Left cardiac atrium (tissue), 4 donors: ENCODE measurements at regions not wholly inside any gene's neighbourhood (a gene's known extent, or its start where the extent isn't known, plus 50 kb on each side); places are given as distances from the start of the nearest gene placed in this dataset.

Experiments used
- ATAC-seq, 2 donors: fragments of 200-7000 bp; cut with Tn5 transposase; one replicate each; pipeline ENCODE4 v1.9.1; 2020; ENCODE audit warnings: mild to moderate bottlenecking in 2 of 2, moderate library complexity in 2 of 2
- DNase-seq: peaks from one replicate; pipeline ENCODE4 v3.0.0-alpha.2; 2020
- intact Hi-C, 2 donors: fragments of 100-400 bp; cut with DNase I; formaldehyde crosslinking; loops; one replicate each; pipeline versions ENCODE4 v1.14.1 to v1.15.1; 2022 to 2023
- donor health status: DM: no; HTN: yes; CAD: no.
- donor health status: DM: no; HTN: yes; CAD: no; lungs with severe emphysema.
- donor health status: DM: yes; HTN: yes; CAD: no.
- donor health status: Dilated cardiomyopathy.

DNA sequence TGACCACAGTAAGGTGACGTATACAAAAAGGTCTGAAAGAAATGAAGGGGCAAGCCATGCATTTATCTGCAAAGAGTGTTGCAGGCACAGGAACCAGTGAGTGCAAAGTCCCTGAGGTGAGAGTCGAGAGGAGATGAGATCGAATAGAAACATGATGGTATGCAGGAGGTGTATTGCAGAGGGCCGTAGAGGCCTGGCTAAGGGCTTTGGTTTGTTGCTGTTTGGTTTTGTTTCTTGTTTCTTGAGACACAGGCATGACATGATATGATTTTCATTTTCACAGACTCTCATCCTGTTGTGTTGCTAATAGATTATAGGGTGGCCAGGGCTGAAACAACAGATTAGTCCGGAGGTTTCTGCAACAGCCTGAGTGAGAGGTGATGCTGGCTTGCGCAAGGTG, 80.4 kb downstream of the HSPH1 start:
- no peak for ATAC-seq
- no peak for DNase-seq
- intact Hi-C loops, result no loop called here

DNA sequence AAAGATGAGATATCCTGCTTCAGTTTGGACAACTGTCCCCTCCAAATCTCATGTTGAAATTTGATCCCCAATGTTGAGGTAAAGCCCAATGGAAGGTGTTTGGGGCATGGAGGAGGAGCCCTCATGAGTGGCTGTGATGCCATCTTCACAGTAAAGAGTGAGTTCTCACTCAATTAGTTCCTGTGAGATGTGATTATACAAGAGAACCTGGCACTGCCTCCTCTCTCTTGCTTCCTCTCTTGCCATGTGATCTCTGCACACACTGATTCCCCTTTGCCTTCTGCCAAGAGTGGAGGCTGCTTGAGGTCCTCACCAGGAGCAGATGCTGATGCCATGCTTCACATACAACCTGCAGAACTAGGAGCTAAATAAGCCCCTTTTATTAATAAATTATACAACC, 86.9 kb downstream of the HSPH1 start:
- no peak for ATAC-seq
- DNase-seq, result no peak
- intact Hi-C loops, result no loop called here

DNA sequence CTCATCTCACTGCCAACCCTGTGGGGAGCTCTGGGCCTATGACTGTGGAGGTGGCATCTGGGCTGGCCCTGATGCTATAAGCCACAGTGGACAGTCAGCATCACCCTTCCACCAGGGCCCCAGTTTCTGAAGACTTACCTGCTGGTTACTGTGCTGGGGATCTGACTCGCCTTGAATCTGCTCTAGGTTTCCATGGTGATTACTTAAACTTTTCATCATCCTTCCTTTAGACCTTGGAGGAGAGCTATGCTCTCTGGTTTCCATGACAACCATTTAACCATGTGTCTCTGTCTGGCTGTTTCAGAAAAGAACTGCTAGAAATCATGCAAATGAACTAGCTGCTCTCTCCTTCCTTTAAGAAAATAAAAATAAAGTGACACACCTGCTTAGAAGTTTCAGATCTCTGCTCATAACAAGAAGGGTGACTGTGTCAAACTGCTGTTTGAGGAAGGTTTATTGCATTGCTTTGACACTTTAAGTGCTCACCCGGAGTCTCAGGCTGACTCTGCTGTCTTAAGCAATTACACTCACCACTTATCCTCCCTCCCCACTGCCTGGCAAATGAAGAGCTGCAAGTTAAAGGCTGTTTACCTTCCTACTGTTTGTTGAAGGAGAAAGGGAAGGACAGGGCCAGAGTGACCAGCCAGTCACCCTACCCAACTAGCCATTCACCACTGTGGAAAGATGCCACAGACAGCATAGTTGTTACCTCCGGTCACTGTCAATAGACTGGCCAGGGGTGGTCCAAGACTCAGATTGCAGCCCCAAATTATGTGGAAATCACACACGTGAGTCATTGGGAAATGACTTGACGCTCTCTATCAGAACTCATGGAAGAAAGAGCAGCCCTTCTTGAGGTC, 87.6 kb downstream of the HSPH1 start:
- ATAC-seq (peak in 1 of 2 donors; percentile 16), DNase-seq (no peak)
- intact Hi-C loops, result no loop called here

DNA sequence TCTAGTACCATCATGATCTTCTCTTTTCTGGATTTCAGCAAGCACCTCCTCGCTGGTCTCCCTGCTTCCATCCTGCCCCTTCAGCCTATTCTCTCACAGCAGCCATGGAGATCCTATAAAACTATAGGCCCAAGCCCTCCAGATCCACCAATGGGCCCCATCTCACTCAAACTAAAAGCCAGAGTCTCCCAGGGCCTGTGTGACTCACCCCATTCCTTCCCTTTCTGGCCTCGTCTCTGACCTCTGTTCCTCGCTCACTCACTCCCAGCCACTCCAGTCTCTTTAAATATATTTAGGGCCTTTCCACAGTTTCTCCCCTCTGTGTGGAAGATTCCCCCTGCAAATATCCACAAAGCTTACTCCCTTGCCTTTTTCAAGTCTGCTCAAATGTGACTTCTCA, 89.7 kb downstream of the HSPH1 start:
- intact Hi-C loops, result no loop called here
- no peak for DNase-seq
- ATAC-seq, result no peak

DNA sequence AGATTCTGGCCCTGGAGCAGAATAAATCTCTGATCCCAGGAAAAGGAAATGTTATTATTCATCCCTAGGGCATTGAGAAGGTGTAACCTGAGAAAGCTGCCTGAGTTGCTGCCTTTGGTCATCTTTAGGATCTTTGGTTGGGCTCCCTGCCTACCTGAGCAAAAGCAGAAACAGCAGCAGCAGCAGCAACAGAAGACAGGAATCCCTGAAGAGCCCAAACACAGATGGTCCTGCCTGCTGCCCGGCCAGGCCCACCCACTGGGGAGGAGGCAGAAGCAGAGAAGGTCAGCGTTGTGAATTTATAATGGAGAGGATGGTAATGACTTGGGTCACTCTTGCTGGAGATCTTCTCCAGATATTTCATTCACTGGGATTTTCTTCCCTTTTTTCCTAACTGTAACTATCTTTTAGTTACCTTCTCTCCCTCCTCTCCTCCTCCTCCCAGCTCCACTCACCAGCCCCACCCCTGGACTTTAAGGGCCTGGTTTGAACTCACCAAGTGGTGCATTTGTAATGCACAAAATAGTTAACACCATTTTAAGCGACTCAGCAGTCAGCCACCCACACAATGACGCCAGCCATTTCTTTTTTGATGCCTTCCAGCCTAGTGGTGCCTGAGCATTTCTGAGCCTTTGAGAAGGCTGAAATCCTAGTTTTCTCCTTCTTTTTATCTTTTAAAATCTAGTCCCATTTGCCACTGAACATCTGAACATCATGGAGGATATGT, 91.7 kb downstream of the HSPH1 start:
- intact Hi-C loops, result no loop called here
- no peak for DNase-seq
- ATAC-seq, result no peak

DNA sequence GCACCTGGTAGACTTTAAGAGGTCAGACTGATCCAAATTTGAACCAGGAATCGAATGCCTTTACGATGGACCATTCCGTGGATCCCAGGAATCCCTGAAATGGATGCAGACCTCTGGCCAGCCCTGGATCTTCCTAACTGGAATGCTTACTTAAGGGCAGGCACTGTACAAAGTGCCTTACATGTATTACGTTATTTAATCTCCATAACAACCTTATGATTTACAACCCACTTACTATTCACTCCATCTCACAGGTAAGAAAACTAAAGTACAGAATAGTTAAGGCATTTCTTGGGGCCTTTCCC, 93.6 kb downstream of the HSPH1 start:
- intact Hi-C loops, result no loop called here
- DNase-seq, result no peak
- no peak for ATAC-seq

DNA sequence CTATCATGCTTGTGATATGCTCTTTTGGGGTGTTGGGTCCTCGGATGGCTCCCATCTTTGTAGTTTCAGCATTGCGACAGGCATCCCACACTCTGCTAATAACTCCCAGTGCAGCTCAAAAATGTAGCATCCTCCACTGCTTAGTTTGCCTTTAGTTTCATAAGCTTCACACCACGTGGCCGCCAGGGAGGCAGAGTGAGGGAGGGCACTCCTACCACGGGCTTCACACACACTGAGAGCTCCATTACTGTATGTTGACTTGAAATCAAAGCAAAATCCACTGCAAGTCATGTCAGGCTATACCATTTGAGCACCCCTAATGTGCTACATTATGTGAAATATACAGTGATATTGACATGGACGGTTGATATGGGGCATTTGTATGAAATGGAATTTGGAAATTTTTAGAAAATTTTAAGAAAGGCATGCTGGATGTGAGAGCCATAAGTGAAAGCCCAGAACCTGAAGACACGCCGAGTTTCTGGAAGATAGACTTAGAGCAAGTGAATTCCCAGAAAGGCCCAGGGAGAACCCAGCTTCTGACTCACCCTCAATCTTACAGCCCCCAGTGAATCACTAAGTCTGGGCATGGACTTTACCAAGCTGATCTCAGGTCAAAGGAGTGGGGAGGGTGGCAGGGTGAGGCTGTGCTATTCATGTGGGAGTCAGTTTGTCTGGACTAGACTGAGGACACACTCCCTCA, 94.1 kb downstream of the HSPH1 start:
- intact Hi-C loops, result no loop called here
- no peak for DNase-seq
- peak; percentile 38 to 98 for ATAC-seq

DNA sequence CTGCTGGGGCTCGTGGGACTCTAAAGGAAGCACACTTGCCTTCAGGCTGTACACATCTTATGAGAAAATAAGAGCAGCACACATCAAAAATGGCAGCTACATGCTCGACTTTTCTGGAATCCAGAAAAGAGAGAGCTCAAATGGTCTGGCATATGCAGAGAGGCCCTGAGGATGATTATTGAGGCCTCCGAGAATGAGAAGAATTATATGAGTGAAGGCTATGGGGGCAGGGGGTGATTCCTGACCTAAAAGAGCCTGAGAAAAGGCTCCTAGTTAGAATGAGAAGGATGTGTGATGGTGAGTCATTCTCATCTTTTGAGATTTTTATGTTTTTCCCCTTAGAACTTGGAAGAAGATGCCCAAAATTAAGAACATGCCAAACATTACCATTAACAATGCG, 97.1 kb downstream of the HSPH1 start:
- intact Hi-C loops, result no loop called here
- DNase-seq, result no peak
- no peak for ATAC-seq

DNA sequence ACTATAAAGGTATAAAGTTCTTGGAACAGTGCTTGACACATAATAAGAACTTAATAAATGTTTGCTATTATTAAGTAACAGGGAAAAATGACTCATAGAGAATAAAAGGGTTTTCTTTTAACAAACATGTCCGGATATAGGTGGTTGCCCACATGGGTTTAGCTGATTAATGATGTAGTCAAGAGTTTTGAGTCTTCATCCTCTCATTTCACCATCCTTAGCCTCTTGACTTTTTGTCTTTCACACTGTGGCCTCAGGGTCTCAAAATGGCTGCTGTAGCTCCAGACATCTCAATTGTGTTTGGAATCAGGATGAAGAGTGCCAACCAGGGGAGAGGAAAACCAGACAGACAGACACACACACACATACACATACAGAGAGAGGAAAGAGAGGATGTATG, 97.9 kb downstream of the HSPH1 start:
- intact Hi-C loops, result no loop called here
- DNase-seq, result no peak

DNA sequence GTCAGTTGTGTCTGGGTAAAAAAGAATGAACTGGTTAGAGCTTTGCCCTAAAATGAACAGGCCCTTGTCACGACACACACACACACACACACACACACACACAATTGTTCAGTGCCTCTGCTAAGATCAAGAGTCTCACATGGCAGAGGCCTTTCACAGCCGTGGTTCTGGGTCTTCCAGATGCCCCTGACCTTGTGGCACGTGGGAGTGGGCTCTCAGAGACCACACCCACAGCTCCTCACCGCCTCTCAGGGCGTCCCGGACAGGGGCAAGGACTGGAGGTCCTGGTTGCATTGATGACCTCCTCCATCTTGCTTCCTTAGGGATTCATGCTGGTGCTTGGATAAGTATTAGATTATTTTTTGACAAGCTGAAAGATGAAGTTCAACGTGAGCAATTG, 101.0 kb downstream of the HSPH1 start:
- ATAC-seq (no peak), DNase-seq (no peak)
- intact Hi-C loops, result no loop called here

More for the DNA sequence above, 97.9 kb downstream of the HSPH1 start:
- no peak for ATAC-seq

DNA sequence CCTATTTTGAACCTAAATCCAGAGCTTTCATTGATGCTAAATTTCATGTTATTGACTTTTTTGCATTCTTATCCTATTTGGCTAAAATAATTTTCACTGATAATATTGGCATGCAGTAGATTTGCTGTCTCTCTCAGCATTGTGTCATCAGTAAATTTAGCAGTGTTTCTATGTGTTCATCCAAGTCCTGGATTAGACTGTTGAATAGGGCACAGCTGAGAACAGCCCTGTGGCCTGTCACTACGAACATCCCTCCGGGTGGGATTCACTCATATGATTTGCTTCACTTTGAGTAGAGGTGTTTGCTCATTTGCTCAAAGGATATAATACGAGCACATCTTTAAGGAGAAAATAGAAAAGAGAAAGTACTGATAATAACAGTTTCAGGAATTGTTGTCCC, 101.5 kb downstream of the HSPH1 start:
- no peak for ATAC-seq
- intact Hi-C loops, result no loop called here

DNA sequence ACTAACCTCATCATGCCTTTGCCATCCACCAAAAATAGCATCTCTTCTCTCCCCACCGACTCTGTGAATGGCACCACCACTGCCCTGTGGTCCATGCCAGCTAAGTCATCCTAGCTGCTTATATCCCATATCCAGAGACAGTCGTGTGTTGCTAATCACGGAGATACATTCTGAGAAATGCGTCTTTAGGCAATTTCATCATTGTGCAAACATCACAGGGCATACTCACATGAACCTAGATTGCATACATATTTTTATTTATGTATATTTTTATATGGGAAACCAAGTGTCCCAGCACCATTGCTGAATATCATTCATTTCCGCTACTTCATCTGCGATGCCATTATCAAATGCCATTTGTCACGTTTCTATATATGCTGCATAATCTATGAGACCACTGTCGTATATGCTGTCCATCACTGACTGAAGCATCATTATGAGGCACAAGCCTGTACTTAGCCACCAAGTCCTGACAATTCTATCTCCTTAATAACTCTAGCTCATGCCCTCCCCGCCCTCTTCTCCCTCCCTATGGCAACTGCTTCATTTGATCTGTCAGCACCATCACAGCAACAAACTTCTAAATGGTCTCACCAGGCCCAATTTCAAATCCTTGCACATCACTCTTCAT, 104.2 kb downstream of the HSPH1 start:
- DNase-seq, result no peak
- intact Hi-C loops, result no loop called here
- ATAC-seq, result no peak

More for the DNA sequence above, 101.5 kb downstream of the HSPH1 start:
- DNase-seq, result no peak

DNA sequence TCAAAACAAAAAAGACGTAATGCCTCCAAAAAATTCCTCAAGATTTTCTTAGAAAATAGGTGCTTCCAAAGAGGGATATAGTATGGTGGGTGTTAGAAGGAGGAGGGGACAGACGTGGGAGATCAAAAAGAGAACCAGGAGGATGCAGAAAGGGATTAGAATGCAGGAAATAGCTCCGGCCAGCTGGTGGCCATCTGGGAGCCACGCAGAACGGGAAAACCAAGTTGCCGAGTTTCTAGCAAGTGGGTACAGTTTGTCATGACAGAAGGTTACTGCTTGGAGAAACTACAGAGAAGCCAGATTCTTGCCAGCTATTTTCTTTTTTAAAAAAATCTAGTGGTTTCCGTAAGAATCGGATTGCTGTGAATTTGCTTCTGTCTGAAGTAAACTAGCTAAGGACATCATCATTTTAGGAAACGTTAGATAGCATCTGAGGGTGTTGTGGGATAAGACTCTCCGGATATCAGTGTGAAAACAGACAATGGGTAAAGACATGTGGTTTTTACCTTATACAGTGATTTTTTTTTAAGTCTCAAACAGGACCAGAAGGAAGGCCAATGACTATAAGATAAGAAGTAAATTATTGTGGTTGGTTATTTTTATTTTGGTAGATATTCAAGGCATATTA, 104.9 kb downstream of the HSPH1 start:
- intact Hi-C loops, result no loop called here
- no peak for DNase-seq
- no peak for ATAC-seq

DNA sequence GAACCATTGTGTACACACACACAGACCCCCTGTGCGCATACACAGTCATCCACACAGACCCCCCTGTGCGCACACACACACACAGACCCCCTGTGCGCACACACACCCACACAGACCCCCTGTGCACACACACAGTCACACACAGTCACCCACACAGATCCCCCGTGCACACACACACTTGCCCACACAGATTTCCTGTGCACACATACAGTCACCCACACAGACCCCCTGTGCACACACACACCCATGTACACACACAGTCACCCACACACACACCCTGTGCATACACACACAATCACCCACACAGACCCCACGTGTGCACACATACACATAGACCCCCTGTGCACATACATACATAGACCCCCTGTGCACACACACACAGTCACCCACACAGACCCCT, 106.1 kb downstream of the HSPH1 start:
- DNase-seq (no peak), ATAC-seq (no peak)
- intact Hi-C loops, result no loop called here

DNA sequence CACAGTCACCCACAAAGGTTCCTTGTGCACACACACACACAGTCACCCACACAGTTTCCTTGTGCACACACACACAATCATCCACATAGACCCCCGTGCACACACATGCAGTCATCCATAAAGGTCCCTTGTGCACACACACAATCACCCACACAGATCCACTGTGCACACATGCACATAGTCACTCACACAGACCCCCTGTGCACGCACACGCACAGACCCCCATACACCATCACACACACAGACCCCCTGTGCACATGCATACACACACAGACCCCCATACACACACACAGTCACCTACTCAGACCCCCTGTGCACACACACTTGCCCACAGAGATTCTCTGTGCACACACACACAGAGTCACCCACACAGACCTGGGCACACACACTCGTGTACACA, 107.1 kb downstream of the HSPH1 start:
- intact Hi-C loops, result no loop called here
- no peak for ATAC-seq
- DNase-seq, result no peak

DNA sequence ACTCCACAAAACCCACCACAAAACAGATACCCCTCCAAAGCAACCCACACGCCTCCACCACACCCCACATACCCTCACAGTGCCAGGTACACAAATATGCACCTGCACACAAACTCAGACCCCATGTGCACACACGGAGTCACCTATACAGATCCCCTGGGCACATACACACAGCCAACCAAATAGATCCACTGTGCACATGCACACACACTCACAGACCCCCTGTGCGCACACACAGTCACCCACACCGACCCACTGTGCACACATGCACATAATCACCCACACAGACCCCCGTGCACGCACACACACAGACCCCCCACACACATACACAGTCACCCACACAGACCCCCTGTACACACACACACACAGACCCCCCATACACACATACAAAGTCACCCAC, 107.8 kb downstream of the HSPH1 start:
- no peak for DNase-seq
- intact Hi-C loops, result no loop called here
- ATAC-seq, result no peak

DNA sequence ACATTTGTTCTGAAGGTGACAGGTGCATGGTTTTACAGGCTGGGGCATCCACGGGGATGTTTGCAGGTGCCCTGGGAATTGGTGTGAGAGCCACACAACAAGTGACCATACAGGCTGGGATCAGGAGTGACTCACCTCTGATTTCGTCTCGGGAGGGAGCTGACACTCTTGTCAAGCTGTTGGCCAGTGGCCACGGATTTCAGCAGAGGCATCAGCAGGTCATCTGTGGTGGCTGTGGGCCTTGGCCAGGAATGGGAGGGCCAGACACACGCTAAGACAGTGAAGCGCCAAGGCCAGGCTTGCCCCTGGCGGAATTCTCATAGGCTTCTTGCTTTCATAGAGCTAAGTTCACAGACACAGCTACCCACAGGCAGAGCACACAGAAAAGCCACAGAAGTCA, 108.6 kb downstream of the HSPH1 start:
- peak in 1 of 2 donors; percentile 15 for ATAC-seq
- DNase-seq, result no peak
- intact Hi-C loops, result no loop called here

DNA sequence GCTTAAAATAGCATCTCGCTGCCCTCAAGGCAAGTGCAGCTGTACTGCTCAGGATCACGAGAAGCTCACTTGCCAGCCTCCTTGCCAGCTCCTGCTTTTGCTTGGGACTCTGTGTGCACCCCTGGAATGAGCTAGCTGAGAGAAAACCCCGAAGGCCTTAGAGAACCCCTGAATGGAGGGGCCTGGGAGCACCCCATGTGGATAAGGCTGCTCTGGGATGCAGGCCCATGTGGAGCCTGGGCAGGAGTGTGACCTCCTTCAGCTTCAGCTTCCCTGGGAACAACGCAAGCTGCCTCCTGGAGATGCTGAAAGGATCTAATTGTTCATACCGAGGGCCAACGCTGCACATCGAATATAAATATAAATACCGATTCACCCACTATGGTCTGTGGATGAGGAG, 109.2 kb downstream of the HSPH1 start:
- ATAC-seq (no peak), DNase-seq (no peak)
- intact Hi-C loops, result no loop called here

DNA sequence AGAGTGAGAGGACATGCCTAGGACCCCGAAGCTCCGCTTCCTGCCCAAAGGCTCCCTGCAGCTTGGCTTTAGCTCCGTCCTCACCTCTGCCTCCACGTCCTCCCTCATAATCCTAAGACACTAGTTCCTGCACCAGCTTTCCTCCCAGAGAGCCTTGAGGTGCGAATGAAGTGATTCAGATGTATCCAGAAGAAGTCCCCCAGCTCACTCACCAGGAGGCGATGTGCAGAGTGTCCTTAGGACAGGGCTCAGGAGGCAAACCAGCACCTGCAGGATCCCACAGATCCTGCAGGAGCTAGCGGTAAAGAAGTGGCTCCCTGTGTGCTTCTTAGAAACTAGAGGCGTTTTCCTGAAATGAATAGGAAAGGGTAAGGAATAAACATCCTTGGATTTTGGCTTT, 109.7 kb downstream of the HSPH1 start:
- DNase-seq (no peak), ATAC-seq (no peak)
- intact Hi-C loops, result no loop called here
